ENCODE measurements at regions not wholly inside any gene's neighbourhood (a gene's known extent, or its start where the extent isn't known, plus 50 kb on each side); places are given as distances from the start of the nearest gene placed in this dataset.

- TF ChIP-seq RAD21 (conservative IDR thresholded peaks at IDR 0.05) (no peak), EZH2 (IDR thresholded peaks at IDR 0.05; ENCODE audit: borderline replicate concordance, insufficient read depth, low read length, poor library complexity, severe bottlenecking) (no peak), CTCF (IDR thresholded peaks at IDR 0.05; ENCODE audit: poor library complexity, severe bottlenecking) (no peak)
These were observed 197.2 kb downstream of the GADD45G start for GRCh38 chr9:89801742-89802670.
